ENCODE measurements at regions not wholly inside any gene's neighbourhood (a gene's known extent, or its start where the extent isn't known, plus 50 kb on each side); places are given as distances from the start of the nearest gene placed in this dataset.

DNA sequence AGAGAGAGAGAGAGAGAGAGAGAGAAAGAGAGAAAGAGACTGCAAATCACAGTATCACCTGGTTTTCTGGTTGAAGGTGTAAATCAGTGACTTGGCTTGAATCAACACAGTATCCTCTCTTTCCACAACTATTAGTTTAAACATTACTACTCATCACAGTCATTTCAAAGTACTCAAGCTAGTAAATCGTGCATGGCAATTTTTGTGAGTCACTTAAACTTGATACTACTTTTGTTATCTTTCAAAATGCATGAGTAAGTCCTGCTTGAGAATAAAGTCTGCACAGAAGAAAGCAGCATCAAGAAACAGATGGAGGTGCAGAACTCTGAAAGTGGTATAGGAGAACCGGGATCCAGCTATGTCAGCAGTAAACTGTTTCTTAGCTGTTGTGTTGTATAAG, 535.4 kb downstream of the CDH8 start:
- Histone ChIP-seq H4K20me1 (ENCODE audit: insufficient read depth) (no peaks in the 10 kb centered on the region), H2AFZ (no peak overlapping the region), H3K27ac (no peak overlapping the region), H3F3A (ENCODE audit: insufficient read depth, low read depth) (no peaks in the 10 kb centered on the region), H3K27me3 (ENCODE audit: insufficient read depth, low read depth) (no peaks in the 10 kb centered on the region), H3K4me3 (no peak overlapping the region), H3K79me2 (ENCODE audit: low read depth) (no peaks in the 10 kb centered on the region), H3K4me2 (no peak overlapping the region), H3K9me3 (ENCODE audit: insufficient read depth, low read depth) (no peaks in the 10 kb centered on the region), H3K9me2 (ENCODE audit: insufficient read depth) (no peaks in the 10 kb centered on the region; the same call in 1 of the 2 replicates), H3K4me1 (replicated peaks; ENCODE audit: insufficient read depth) (no peaks in the 10 kb centered on the region), H3K36me3 (ENCODE audit: low read depth) (no peaks in the 10 kb centered on the region)
- intact Hi-C loops (cut with micrococcal nuclease; ENCODE audit: unreplicated experiment): no loop called here
- no peak for DNase-seq
- ChIA-PET CTCF (no interaction called here), POLR2A (ENCODE audit: unreplicated experiment) (no interaction called here)
- TF ChIP-seq EZH2 (IDR thresholded peaks at IDR 0.05; ENCODE audit: low read depth): no peak
- TF ChIP-seq, protein P1, sequence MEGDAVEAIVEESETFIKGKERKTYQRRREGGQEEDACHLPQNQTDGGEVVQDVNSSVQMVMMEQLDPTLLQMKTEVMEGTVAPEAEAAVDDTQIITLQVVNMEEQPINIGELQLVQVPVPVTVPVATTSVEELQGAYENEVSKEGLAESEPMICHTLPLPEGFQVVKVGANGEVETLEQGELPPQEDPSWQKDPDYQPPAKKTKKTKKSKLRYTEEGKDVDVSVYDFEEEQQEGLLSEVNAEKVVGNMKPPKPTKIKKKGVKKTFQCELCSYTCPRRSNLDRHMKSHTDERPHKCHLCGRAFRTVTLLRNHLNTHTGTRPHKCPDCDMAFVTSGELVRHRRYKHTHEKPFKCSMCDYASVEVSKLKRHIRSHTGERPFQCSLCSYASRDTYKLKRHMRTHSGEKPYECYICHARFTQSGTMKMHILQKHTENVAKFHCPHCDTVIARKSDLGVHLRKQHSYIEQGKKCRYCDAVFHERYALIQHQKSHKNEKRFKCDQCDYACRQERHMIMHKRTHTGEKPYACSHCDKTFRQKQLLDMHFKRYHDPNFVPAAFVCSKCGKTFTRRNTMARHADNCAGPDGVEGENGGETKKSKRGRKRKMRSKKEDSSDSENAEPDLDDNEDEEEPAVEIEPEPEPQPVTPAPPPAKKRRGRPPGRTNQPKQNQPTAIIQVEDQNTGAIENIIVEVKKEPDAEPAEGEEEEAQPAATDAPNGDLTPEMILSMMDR (conservative IDR thresholded peaks at IDR 0.05): no peak
- no TSS peak for BruUV-seq (replicated peaks)

DNA sequence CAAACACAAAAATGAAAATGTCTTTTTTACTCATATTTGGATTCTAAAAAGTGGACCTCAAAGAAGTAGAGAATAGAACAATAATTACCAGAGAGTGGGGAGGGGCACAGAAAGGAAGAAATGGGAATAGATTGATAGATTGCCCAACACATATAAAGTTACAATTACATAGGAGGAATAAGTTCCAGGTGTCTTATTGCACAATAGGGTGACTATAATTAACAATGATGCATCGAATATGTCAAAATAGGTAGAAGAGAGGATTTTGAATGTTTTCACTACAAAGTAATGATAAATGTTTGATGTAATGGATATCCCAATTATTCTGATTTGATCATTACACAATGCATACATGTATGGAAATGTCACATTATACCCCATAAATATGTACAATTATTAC, 556.0 kb downstream of the CDH8 start:
- Histone ChIP-seq H3K36me3 (ENCODE audit: low read depth) (no peaks in the 10 kb centered on the region), H2AFZ (no peak overlapping the region), H3K4me2 (no peak overlapping the region), H3K27me3 (ENCODE audit: insufficient read depth, low read depth) (no peaks in the 10 kb centered on the region), H3F3A (ENCODE audit: insufficient read depth, low read depth) (no peaks in the 10 kb centered on the region), H3K4me1 (replicated peaks; ENCODE audit: insufficient read depth) (no peaks in the 10 kb centered on the region), H3K4me3 (no peak overlapping the region), H4K20me1 (ENCODE audit: insufficient read depth) (no peaks in the 10 kb centered on the region), H3K9me3 (ENCODE audit: insufficient read depth, low read depth) (no peaks in the 10 kb centered on the region), H3K9me2 (ENCODE audit: insufficient read depth) (no peaks in the 10 kb centered on the region), H3K79me2 (ENCODE audit: low read depth) (no peaks in the 10 kb centered on the region), H3K27ac (no peak overlapping the region)
- ChIA-PET CTCF (no interaction called here), POLR2A (ENCODE audit: unreplicated experiment) (no interaction called here)
- BruUV-seq (replicated peaks): no TSS peak
- TF ChIP-seq EZH2 (IDR thresholded peaks at IDR 0.05; ENCODE audit: low read depth): no peak
- TF ChIP-seq, protein P1 (conservative IDR thresholded peaks at IDR 0.05): no peak
- no peak for DNase-seq
- intact Hi-C loops (cut with micrococcal nuclease; ENCODE audit: unreplicated experiment): no loop called here

DNA sequence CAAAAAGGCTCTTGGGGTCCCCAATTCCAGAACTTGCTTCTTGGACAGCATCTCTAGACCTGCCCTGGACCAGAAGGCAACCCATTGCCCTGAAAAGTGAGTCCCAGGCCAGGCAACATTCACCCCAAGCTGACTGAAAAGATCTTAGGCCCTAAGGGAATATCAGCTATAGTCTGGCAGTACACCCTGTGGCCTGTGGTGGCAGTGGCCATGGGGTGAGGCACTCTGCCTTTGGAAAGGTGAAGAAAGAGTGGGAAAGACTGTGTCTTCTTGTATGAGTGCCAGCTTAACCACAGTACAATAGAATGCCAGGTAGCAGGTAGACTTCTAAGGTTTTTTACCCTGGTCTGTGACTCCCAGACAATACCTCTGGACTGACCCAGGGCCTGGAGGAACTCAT, 564.5 kb downstream of the CDH8 start:
- H3K79me2 ChIP-seq (ENCODE audit: low read depth): no peaks in the 10 kb centered on the region
- no peaks in the 10 kb centered on the region for H4K20me1 ChIP-seq (ENCODE audit: insufficient read depth)
- H2AFZ ChIP-seq: no peak overlapping the region
- no peaks in the 10 kb centered on the region for H3K36me3 ChIP-seq (ENCODE audit: low read depth)
- no peaks in the 10 kb centered on the region for H3K27me3 ChIP-seq (ENCODE audit: insufficient read depth, low read depth)
- ChIA-PET CTCF (no interaction called here), POLR2A (ENCODE audit: unreplicated experiment) (no interaction called here)
- no TSS peak for BruUV-seq (replicated peaks)
- intact Hi-C loops (cut with micrococcal nuclease; ENCODE audit: unreplicated experiment): no loop called here
- H3K9me3 ChIP-seq (ENCODE audit: insufficient read depth, low read depth): no peaks in the 10 kb centered on the region
- no peaks in the 10 kb centered on the region for H3F3A ChIP-seq (ENCODE audit: insufficient read depth, low read depth)
- H3K9me2 ChIP-seq (ENCODE audit: insufficient read depth): no peaks in the 10 kb centered on the region
- H3K4me3 ChIP-seq: no peak overlapping the region
- no peaks in the 10 kb centered on the region for H3K4me1 ChIP-seq (replicated peaks; ENCODE audit: insufficient read depth)
- H3K27ac ChIP-seq: no peak overlapping the region
- TF ChIP-seq EZH2 (IDR thresholded peaks at IDR 0.05; ENCODE audit: low read depth): no peak
- TF ChIP-seq, protein P1 (conservative IDR thresholded peaks at IDR 0.05): no peak
- DNase-seq: no peak
- H3K4me2 ChIP-seq: no peak overlapping the region

All from PC-9 (cell line).